Mammary epithelial cell (primary cell): ENCODE measurements at regions not wholly inside any gene's neighbourhood (a gene's known extent, or its start where the extent isn't known, plus 50 kb on each side); places are given as distances from the start of the nearest gene placed in this dataset.

ENCODE experiments used
- CTCF ChIP-seq, 2 donors: IDR thresholded peaks in 1 of 2; conservative IDR thresholded peaks in 1 of 2; 2 replicates each; pipeline ENCODE4 v1.5.1; 2011 to 2012; ENCODE audit warnings: inconsistent platforms in 2 of 2, low read length in 2 of 2, mild to moderate bottlenecking in 2 of 2, control low read depth in 1 of 2, low read depth in 1 of 2; ENCODE audit not compliant: insufficient read depth in 1 of 2; ENCODE audit errors: extremely low read depth in 1 of 2
- EZH2 ChIP-seq: IDR thresholded peaks from 2 replicates; pipeline ENCODE4 v1.6.1; 2012; ENCODE audit warnings: low read length, inconsistent platforms, borderline replicate concordance

DNA sequence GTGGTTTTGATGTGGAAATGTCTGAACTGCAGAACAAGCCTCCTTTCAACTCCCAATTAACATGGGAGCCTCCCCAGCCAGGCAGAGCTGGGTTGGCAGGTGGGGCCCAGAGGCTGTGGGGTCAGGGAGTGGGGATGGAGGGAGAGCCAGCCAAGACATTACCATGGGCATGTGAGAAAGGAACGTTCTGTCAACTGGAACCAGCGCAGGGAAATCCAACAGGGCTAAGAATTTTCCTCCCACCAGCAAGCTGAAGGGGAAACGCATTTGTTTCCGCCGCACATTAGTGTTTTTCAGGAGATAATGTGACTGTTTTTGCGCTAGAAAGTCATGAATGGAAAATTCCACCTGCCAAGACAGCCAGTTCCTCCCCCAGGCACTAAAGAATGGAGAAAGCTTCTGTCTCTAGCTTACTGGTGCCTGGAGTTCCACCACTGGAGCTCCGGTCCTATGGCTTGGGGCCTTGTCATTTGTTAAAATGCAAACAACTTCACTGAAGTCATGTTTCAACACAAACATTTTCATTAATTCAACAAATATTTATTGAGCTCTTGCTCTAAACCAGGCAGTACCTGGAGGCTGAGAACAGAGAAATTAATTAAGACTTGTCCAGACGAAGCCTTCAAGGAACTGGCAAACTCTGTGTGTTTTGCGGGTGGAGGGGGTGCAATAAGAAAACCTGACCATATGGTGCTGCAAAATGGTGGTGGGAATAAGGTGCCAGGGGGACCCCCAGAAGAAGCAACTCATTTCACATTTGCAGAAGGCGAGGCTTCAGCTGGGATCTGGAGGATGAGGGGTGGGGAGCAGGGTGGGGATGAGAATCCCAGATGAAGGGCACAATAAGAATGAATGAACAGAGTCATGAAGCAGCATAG, 305.1 kb downstream of the MATN1 start:
- TF ChIP-seq CTCF (conservative IDR thresholded peaks at IDR 0.05 in 1 of 2, IDR thresholded peaks at IDR 0.05 in 1 of 2; ENCODE audit: extremely low read depth in 1 of 2, insufficient read depth in 1 of 2, low read depth in 1 of 2, low read length in 2 of 2) (no peak), EZH2 (no peak)
